TTC549 (cell line): ENCODE measurements at regions not wholly inside any gene's neighbourhood (a gene's known extent, or its start where the extent isn't known, plus 50 kb on each side); places are given as distances from the start of the nearest gene placed in this dataset.
"Not testable (repeated sequence)": the region's sequence is repeated elsewhere in the genome, so short reads cannot be mapped to it uniquely, and the experiment has no call there.

Source experiments
- FAIRE-seq: peaks from 2 replicates; lab custom pipeline; 2012; peaks lifted over from hg19 to GRCh38; lab: Jason Lieb, UNC

GRCh38 chr15:79673416-79674123 is 223.2 kb downstream of the MTHFS start:
- no peak for FAIRE-seq

- no peak for FAIRE-seq
Observed at GRCh38 chr15:79674124-79674465, 222.7 kb downstream of the MTHFS start.

- no peak for FAIRE-seq
Observed at GRCh38 chr15:79675982-79676381, 220.8 kb downstream of the MTHFS start.

GRCh38 chr15:79676621-79677020 is 220.2 kb downstream of the MTHFS start:
- no peak for FAIRE-seq

GRCh38 chr15:79677241-79677640 is 219.6 kb downstream of the MTHFS start:
- no peak for FAIRE-seq

- FAIRE-seq: no peak
Observed at GRCh38 chr15:79678032-79678701, 218.6 kb downstream of the MTHFS start.

- no peak for FAIRE-seq
Observed at GRCh38 chr15:79680720-79681119, 216.1 kb downstream of the MTHFS start.

GRCh38 chr15:79682285-79682684 is 214.5 kb downstream of the MTHFS start:
- no peak for FAIRE-seq

- no peak for FAIRE-seq
Observed at GRCh38 chr15:79682851-79683288, 213.9 kb downstream of the MTHFS start.

- no peak for FAIRE-seq
Observed at GRCh38 chr15:79689030-79689429, 207.8 kb downstream of the MTHFS start.

- no peak for FAIRE-seq
Observed at GRCh38 chr15:79700951-79701480, 195.8 kb downstream of the MTHFS start.

- FAIRE-seq: no peak
Observed at GRCh38 chr15:79702621-79703020, 194.2 kb downstream of the MTHFS start.

GRCh38 chr15:79721256-79721655 is 175.6 kb downstream of the MTHFS start:
- no peak for FAIRE-seq

GRCh38 chr15:79724312-79724711 is 172.5 kb downstream of the MTHFS start:
- FAIRE-seq: no peak

- no peak for FAIRE-seq
Observed at GRCh38 chr15:79724804-79725203, 172.0 kb downstream of the MTHFS start.

GRCh38 chr15:79728867-79729266 is 167.9 kb downstream of the MTHFS start:
- no peak for FAIRE-seq

GRCh38 chr15:79736435-79737000 is 160.3 kb downstream of the MTHFS start:
- no peak for FAIRE-seq

- FAIRE-seq: no peak
Observed at GRCh38 chr15:79738143-79738542, 158.7 kb downstream of the MTHFS start.

GRCh38 chr15:79740561-79740960 is 156.3 kb downstream of the MTHFS start:
- no peak for FAIRE-seq

GRCh38 chr15:79743032-79743431 is 153.8 kb downstream of the MTHFS start:
- no peak for FAIRE-seq

- not testable (repeated sequence) for FAIRE-seq
Observed at GRCh38 chr15:79744485-79744884, 152.3 kb downstream of the MTHFS start.

- FAIRE-seq: no peak
Observed at GRCh38 chr15:79756365-79756764, 140.4 kb downstream of the MTHFS start.

GRCh38 chr15:79765081-79765480 is 131.7 kb downstream of the MTHFS start:
- no peak for FAIRE-seq
